ENCODE measurements at regions not wholly inside any gene's neighbourhood (a gene's known extent, or its start where the extent isn't known, plus 50 kb on each side); places are given as distances from the start of the nearest gene placed in this dataset.
"Not testable (repeated sequence)": the region's sequence is repeated elsewhere in the genome, so short reads cannot be mapped to it uniquely, and the experiment has no call there.

DNA sequence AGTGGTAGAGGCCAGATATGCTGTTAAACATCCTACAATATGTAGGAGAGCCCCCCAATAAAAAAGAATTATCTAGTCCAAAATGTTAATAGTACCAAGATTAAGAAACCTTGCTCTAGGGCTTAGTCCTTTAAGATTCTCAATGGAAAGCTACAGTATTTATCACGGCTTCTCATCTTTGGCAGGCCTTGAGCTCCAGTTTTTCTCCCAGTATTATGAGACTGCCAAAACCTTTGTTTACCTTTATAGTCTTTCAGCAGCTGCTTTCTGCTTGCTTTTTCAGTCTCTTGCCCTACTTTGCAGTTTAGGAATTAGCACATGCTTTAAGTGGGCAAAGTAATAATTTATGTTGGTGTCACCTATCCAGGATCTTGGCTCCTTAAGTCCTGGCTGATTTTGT is 59.7 kb downstream of the NHLRC1 start:
- DNase-seq (ENCODE audit: low spot score), result no peak

DNA sequence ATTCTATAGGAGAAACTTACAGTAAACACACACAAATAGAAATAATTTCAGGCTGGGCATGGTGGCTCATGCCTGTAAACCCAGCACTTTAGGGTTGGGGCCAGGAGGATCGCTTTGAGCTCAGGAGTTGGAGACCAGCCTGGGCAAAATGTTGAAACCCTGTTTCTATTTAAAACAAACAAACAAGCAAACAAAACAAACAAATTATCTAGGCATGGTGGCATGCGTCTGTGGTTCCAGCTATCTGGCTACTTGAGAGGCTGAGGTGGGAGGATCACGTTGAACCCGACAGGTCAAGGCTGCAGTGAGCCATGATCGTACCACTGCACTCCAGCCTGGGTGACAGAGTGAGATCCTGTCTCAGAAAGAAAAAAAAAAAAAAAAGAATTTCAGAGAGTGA is 64.0 kb downstream of the NHLRC1 start:
- no peak for DNase-seq (ENCODE audit: low spot score)

DNA sequence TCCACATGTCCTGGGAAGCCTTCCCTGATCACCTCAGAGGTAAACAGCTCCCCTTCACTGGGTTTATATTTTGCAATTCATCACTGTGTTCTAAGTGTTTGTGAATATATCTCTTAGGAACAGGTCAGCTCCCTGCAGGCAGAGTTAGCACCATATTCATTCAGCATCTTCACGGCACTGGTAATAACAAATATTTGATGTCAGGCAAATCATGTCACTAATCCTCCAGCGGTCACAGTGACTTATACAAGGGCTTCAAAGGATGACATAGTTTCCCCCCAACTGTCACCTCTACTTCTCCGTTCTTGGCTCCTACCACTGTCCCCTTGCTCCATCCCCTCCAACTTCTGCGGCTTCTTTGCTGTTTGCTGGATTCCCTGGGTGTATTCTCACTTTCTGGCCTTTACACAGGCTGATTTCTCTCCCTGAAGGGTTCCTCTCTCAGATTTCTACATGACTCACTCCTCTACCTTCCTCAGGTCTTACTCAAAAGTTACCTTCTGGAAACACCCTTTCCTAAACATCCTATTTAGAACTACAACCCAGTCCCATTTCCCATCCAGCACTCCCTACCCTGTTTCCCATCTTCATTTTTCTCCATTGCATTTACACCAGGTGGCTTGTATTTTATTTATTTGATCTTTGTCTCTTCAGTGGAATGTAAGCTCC is 66.6 kb downstream of the NHLRC1 start:
- DNase-seq (ENCODE audit: low spot score), result no peak

DNA sequence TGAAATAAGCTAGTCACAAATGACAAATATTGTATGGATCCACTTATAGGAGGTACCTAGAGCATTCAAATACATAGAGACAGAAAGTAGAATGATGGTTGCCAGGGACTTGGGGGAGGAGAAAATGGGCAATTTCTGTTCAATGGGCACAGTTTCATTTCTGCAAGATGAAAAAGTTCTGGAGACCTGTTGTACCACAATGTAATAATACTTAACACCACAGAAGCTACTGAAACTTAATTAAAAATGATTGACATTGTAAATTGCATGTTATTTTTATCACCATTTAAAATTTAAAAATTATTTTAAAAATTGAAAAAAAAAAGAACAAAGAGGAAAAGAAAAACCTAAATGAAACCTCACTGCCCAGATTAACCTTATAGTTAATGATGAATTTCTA is 67.4 kb downstream of the NHLRC1 start:
- no peak for DNase-seq (ENCODE audit: low spot score)

DNA sequence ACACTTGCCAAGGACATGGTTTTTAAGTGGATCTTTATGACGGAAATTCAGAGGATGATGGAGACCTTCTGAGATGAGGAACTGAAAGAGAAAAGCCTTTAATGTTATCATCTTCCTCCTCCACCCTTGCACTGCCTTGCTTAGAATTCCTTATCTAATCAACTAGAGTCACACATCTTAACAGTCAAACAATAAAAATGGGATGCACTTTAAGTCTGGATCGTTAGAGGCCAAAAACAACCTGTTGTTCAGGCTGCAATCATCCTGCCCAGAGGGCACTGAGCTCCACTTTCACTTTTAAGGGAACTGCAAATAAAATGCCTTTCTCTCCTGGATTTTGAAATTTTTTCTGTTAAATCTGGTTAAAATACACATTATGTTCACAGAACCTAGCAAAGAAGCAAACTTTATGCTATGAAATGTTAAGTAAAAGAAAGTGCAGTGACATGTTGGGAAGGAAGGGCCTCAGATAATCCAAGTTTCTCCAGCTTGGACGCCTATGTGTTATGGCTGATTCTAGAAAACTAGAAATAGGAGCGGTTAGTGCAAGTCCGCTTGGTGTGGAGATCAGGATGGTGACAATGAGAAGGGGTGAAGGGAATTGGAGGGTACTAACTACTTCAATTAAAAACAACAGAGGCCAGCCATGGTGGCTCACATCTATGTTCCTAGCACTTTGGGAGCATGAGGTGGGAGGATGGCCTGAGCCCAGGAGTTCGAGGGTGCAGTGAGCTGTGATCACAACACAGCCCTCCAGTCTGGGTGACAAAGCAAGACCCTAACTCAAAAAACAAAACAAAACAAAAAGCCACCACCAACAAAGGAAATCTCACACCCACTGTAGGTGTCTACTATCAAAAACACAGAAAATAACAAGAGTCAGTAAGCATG is 66.4 kb upstream of the KIF13A start:
- DNase-seq (ENCODE audit: low spot score), result no peak

DNA sequence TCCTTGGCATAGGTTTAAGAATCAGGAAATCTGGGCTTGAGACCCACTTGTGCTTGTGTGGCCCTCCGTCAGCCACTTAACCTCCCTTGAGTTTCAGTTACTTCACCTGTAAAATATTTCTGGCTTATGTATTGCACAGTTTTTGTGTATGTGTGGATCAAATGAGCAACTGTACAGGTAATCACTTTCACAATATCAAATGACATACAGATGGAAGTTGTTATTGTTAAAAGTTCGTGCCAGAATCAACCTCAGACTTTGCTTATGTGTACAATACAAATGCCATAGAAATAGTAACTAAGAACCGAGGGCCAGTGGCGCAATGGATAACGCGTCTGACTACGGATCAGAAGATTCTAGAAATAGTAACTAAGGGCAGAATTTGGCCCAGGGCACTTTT is 65.6 kb upstream of the KIF13A start:
- DNase-seq (ENCODE audit: low spot score), result no peak

DNA sequence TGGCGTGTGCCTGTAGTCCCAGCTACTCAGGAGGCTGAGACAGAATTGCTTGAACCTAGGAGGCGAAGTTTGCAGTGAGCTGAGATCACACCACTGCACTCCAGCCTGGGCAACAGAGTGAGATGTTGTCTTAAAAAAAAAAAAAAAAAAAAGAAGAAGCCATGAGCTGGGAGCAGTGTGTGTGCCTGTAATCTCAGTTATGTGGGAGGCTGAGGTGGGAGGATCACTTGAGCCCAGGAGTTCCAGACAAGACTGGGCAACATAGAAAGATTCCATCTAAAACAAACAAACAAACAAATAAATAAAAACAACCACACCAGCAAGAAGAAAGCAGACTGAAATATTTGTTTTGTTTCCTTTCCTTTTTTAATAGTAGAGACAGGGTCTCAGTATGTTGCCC is 62.2 kb upstream of the KIF13A start:
- DNase-seq (ENCODE audit: low spot score), result no peak

DNA sequence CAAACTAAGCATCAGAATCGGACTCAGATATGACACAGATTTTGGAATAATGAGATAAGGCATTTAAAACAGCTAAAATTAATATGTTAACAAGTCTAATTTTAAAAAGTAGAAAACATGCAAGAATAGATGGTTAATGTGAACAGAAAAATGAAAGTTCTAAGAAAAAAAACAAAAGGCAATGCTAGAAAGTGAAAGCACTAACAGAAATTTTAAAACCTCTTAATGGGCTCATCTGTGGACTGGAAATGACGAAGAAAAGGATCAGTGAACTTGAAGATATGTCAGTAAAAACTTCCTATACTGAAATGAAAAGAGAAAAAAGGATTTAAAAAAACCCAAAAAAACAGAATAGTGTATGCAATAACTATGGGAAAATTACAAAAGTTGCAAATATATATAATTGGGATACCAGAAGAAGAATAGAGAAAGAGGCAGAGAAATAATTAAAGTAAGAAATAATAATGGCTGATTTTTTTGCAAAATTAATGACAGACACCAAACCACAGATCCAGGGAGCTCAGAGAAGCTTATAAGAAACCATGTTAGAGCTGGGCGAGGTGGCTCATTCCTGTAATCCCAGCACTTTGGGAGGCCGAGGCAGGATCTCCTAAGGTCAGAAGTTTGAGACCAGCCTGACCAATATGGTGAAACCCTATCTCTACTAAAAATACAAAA is 61.7 kb upstream of the KIF13A start:
- no peak for DNase-seq (ENCODE audit: low spot score)

DNA sequence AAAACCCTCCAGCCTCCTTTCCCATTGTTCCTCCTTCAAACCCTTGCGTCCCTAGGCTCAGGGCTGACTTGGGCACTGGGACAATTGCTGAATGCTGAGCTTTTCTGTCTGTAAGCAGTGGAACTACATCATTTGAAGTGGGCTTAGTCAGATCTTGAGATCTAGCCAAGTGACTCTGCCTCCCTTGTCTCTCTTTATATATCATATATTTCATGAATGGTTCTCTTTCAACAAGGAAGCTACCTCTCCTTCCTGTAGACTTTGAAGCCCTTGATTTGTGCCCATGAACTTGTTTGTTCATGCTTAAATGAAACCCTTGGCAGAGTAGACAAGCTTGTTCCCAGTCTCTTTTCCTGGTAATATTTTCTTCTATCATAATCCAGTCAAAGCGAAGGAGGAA is 60.0 kb upstream of the KIF13A start:
- peak; percentile 91 for DNase-seq (ENCODE audit: low spot score)

DNA sequence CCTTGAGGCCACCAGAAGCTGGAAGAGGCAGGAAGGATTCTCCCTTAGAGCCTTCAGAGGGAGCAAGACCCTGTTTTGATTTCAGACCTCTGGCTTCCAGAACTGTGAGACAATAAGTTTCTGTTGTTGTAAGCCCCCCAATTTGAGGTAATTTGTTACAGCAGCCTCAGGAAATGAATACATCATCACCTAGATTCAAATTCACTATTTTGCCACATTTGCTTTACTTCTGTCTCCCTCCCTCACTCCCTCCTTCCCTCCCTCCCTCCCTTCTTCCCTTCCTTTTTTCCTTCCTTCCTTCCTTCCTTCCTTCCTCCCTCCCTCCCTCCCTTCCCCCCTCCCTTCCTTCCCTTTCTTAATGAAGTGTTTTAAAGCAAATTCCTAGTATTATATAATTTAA is 58.1 kb upstream of the KIF13A start:
- DNase-seq (ENCODE audit: low spot score), result no peak

DNA sequence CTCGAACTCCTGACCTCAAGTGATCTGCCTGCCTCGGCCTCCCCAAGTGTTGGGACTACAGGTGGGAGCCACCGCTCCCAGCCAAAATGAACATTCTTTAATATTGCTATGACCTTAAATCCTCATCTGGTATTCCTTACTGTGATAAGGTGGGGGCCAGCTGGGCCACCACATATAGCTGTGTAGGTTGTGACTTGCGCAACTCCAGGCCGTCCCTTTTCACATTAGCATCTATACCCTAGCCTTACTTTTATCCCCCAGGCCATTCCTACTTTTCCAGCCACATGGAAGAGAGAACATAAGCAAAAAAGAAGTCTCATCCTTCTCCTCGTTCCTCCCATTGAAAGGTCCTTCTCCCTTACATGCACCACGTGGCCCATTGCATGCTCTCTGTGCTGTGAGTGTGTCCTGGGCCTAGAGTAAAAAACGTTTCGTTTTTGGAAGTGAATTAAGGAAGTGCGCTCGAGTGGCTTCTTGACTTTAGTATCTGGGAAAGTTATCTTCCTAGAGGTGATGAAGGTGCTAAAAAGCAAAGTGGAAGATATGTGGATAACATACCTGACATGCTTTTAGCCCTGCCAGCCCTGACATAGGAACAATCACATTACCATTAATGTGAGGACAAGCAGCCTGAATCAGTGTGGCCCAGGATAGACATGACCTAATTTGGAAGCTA is 56.8 kb upstream of the KIF13A start:
- no peak for DNase-seq (ENCODE audit: low spot score)

DNA sequence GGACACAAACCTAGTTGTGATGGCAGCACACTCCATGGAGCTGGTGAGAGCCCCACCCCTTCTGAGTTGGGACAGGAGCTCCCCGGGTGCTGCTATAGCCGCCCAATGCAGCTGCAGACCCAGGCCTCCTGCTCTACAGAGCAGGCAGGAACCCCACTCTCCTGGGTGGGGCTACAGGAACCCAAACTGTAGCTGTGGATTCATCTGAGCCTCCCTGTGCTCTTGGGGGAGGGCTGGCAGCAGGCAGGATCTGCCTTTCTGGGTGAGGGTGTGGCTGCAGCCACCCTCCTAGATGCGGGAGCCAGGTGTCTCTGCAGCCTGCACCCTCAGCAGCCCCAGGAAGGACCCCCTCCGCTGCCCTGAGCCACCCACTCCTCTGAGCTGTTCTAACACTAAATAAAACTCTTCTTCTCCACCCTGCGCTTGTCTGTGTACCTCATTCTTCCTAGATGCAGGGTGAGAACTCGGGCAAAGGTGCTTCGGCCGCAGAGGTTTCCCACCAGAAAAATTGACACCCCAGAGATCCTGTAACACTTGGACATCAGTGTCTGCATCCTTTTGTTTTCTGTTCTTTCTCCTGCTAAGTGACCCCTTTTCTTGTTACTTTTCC is 55.2 kb upstream of the KIF13A start:
- DNase-seq (ENCODE audit: low spot score), result no peak

DNA sequence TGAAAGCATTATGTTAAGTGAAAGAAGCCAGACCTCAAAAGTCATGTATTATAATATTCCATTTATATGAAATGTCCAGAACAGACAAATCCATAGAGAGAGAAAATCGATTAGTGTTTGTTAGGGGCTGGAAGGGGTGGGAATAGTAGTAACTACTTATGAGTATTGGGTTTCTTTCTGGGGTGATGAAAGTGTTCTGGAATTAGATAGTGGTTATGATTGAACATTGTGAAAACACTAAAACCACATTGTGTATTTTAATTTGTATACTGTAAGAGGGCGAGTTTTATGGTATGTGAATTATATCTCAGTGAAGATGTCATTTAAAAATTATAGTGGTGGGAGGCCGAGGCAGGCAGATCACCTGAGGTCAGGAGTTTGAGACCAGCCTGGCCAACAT is 52.0 kb upstream of the KIF13A start:
- no peak for DNase-seq (ENCODE audit: low spot score)

DNA sequence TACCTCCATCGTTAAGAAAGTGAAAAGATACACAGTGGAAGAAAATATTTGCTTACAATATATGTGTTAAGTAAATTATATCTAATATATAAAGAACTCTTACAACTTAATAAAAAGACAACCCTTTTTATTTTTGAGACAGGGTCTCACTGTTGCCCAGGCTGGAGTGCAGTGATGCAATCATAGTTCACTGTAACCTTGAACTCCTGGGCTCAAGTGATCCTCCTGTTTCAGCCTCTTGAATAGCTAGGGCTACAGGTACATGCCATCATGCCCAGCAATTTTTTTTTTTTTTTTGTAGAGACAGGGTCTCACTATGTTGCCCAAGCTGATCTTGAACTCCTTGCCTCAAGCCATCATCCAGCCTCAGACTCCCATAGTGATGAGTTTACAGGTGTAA is 50.8 kb upstream of the KIF13A start:
- DNase-seq (ENCODE audit: low spot score), result not testable (repeated sequence)

Data from COLO829 (cell line).